GM12878 (cell line): ENCODE measurements at regions not wholly inside any gene's neighbourhood (a gene's known extent, or its start where the extent isn't known, plus 50 kb on each side); places are given as distances from the start of the nearest gene placed in this dataset.
A peak's percentile ranks its signal among the peaks of the same experiment; 100 is the strongest.

Experiments used
- ATAC-seq: fragments of 200-7000 bp; cut with Tn5 transposase; 3 replicates; pipeline ENCODE4 v1.9.1; 2020; ENCODE audit warnings: mild to moderate bottlenecking, moderate library complexity
- BruUV-seq: library from RNA; stranded (reverse); fragments of 400-500 nt; replicated peaks from 2 replicates; lab custom pipeline; 2021; lab: Mats Ljungman, UMichigan
- CTCF ChIA-PET: fragments of 300-600 bp; sonication (Branson Sonifier 250); formaldehyde crosslinking; extraction: SDS; loops from one replicate; lab custom pipeline; 2021; ENCODE audit warnings: inconsistent platforms; lab: Yijun Ruan, JAX
- POLR2A ChIA-PET: fragments of 350-600 bp; formaldehyde crosslinking; extraction: SDS; loops from one replicate; lab custom pipeline; 2021; ENCODE audit warnings: inconsistent platforms; lab: Charles Lee
- RAD21 ChIA-PET: fragments of 300-600 bp; sonication (Branson Sonifier 250); formaldehyde crosslinking; loops from one replicate; lab custom pipeline; 2023; ENCODE audit warnings: antibody characterized with exemption; ENCODE audit not compliant: unreplicated experiment; lab: Charles Lee
- SMC1A ChIA-PET: fragments of 300-600 bp; sonication (Branson Sonifier 250); formaldehyde crosslinking; loops from one replicate; lab custom pipeline; 2023; ENCODE audit not compliant: unreplicated experiment, uncharacterized antibody; lab: Charles Lee
- DNase-seq: peaks from one replicate; pipeline ENCODE4 v3.0.0-alpha.2; 2011; ENCODE audit warnings: low read depth, low spot score
- FAIRE-seq: peaks from 3 replicates; lab custom pipeline; 2011; peaks lifted over from hg19 to GRCh38; lab: Jason Lieb, UNC
- H2AFZ ChIP-seq: 2 replicates; pipeline ENCODE4 v1.6.0; 2011; ENCODE audit warnings: low read depth, low read length, control low read depth; ENCODE audit not compliant: control insufficient read depth
- H3K27ac ChIP-seq: 2 replicates; pipeline ENCODE4 v1.5.1; 2011; ENCODE audit warnings: control low read depth; ENCODE audit not compliant: control insufficient read depth, insufficient read depth
- H3K27me3 ChIP-seq, 2 experiments: replicated peaks in 1 of 2; 2 replicates each; pipeline versions ENCODE4 v1.6.0 to v1.6.1; 2011; ENCODE audit warnings: low read length in 1 of 2; ENCODE audit not compliant: control insufficient read depth in 2 of 2, insufficient read depth in 2 of 2
- H3K36me3 ChIP-seq, 2 experiments: 2 replicates each; pipeline ENCODE4 v1.5.1; 2011; ENCODE audit warnings: low read length in 1 of 2; ENCODE audit not compliant: control insufficient read depth in 2 of 2, insufficient read depth in 2 of 2
- H3K4me1 ChIP-seq: 2 replicates; pipeline ENCODE4 v1.6.1; 2011; ENCODE audit warnings: mild to moderate bottlenecking, low read length, moderate library complexity, mixed read lengths; ENCODE audit not compliant: control insufficient read depth, insufficient read depth
- H3K4me2 ChIP-seq: 2 replicates; pipeline ENCODE4 v1.6.0; 2011; ENCODE audit warnings: control low read depth; ENCODE audit not compliant: control insufficient read depth, insufficient read depth
- H3K4me3 ChIP-seq: fragments of 200-600 bp; sonication (generic); 2 replicates; pipeline ENCODE4 v1.5.1; 2016
- H3K79me2 ChIP-seq: 2 replicates; pipeline ENCODE4 v1.6.0; 2011; ENCODE audit warnings: low read length; ENCODE audit not compliant: control insufficient read depth, insufficient read depth
- H3K9ac ChIP-seq: 2 replicates; pipeline ENCODE4 v1.8.0; 2011; ENCODE audit warnings: low read length, control low read depth, mixed read lengths; ENCODE audit not compliant: control insufficient read depth, insufficient read depth
- H3K9me3 ChIP-seq: replicated peaks from 3 replicates; pipeline ENCODE4 v1.5.1; 2011; ENCODE audit warnings: mild to moderate bottlenecking, low read length; ENCODE audit not compliant: control insufficient read depth, insufficient read depth
- H4K20me1 ChIP-seq: 2 replicates; pipeline ENCODE4 v1.6.0; 2011; ENCODE audit not compliant: control insufficient read depth, insufficient read depth
- LARP7 ChIP-seq: fragments of 450-650 bp; IDR thresholded peaks from 2 replicates; pipeline ENCODE4 v1.6.1; 2017; ENCODE audit warnings: mild to moderate bottlenecking
- WGBS: methylation state at CpG from one replicate; pipeline ENCODE4 v1.1.6; 2016; ENCODE audit warnings: low lambda C conversion rate; ENCODE audit not compliant: insufficient replicate concordance, insufficient coverage; ENCODE audit errors: missing lambda C conversion rate; 5-methylcytosine and 5-hydroxymethylcytosine counted together
- in situ Hi-C: fragments of 300-500 bp; cut with MboI; formaldehyde crosslinking; loops from 9 replicates; pipeline ENCODE4 v1.14.3; 2018; ENCODE audit warnings: mixed read lengths
- intact Hi-C: fragments of 100-400 bp; cut with micrococcal nuclease; formaldehyde crosslinking; loops from one replicate; pipeline ENCODE4 v1.14.2; 2022; ENCODE audit not compliant: unreplicated experiment
- TF ChIP-seq, protein P1 (sequence below): IDR thresholded peaks from 2 replicates; pipeline ENCODE4 v1.6.1; 2012; ENCODE audit warnings: low read depth, low read length, improper control_type of control experiment
- TF ChIP-seq, protein P2 (sequence below): fragments of 450-650 bp; formaldehyde crosslinking; IDR thresholded peaks from 2 replicates; pipeline ENCODE4 v1.4.0; 2022; ENCODE audit warnings: mild to moderate bottlenecking, moderate library complexity
- TF ChIP-seq, protein P3 (sequence below): fragments of 450-650 bp; formaldehyde crosslinking; IDR thresholded peaks from 2 replicates; pipeline ENCODE4 v1.5.0; 2022; ENCODE audit warnings: mild to moderate bottlenecking, missing genetic modification characterization
- TF ChIP-seq, protein P4 (sequence below): IDR thresholded peaks from 2 replicates; pipeline ENCODE4 v1.6.1; 2011; ENCODE audit warnings: mild to moderate bottlenecking, low read depth, low read length, moderate library complexity; ENCODE audit not compliant: insufficient replicate concordance
- TF ChIP-seq, protein P5 (sequence below): IDR thresholded peaks from 2 replicates; pipeline ENCODE4 v1.6.1; 2011; ENCODE audit warnings: borderline replicate concordance, low read depth, mild to moderate bottlenecking, moderate library complexity, low read length; ENCODE audit not compliant: insufficient read depth, poor library complexity, severe bottlenecking
- TF ChIP-seq, protein P6 (sequence below): fragments of 450-650 bp; IDR thresholded peaks from 2 replicates; pipeline ENCODE4 v1.6.1; 2014; ENCODE audit warnings: mild to moderate bottlenecking

DNA sequence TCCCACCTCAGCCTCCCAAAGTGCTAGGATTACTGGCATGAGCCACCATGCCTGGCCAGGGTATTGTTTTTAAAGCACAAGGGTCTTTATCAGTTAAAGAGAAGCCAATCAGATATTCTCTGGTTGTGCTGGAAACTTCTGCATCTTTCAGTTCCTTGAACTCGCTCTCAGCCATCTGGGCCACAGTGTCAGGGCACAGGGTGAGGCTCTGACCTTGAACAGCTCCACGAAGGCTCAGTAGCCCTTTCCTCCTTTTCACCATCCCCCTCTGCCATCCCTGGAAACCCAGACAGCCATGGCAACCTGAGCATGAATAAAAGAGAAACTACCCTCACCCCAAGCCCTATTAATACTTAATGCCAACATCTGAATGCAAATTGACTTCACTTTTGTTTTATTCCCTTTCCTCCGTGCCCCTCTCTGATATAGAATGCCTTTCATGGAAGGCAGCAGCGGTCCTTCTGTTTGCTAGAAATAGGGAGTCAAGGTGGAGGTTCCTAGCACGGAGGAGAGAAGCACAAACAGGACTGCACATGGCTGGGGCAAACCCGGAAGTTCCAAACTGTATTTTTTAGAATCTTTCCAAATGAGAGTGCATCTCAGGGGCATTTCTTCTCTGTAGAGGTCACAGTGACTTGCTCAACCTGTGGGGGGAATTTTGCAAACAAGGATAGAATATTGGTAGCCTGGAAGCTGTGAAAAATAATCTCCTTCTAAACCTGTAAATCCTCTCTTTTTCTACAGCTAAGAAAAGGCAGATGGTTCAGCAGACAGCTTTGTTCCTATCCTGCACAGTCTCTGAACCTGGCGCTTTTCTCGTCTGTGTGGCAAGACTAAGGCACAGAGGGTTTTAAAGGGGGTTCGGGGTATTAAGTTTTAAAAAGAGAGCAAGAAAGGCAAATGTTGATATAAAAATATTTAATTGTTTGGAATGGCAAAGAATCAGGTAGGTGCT lies 176.4 kb upstream of the RREB1 start (continued):
- TF ChIP-seq, protein P1, sequence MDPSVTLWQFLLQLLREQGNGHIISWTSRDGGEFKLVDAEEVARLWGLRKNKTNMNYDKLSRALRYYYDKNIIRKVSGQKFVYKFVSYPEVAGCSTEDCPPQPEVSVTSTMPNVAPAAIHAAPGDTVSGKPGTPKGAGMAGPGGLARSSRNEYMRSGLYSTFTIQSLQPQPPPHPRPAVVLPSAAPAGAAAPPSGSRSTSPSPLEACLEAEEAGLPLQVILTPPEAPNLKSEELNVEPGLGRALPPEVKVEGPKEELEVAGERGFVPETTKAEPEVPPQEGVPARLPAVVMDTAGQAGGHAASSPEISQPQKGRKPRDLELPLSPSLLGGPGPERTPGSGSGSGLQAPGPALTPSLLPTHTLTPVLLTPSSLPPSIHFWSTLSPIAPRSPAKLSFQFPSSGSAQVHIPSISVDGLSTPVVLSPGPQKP, result 0 out of 2 replicates have a peak, but pooled peaks have one; percentile 29
- TF ChIP-seq, all 136 proteins: peak for 5

DNA sequence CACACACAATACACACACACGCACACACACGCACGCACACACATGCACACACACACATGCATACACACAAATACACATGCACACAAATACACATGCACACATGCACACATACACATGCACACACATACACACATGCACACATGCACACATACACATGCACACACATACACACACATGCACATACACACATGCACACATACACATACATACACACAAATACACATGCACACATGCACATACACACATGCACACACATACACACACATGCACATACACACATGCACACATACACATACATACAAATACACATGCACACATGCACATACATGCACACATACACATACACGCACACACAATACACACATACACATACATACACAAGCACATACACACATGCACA lies 175.4 kb upstream of the RREB1 start:
- 80% methylated on average over 4 of the region's 4 CpGs for WGBS
- intact Hi-C loops, result no loop called here
- SMC1A ChIA-PET, result interaction anchor here (1.2 kb wide), 1 partner anchor 155 kb away, joined by 3 read pairs; no protein-coding TSS in a partner anchor
- peak; percentile 90 for FAIRE-seq
- DNase-seq, result no peak
- Histone ChIP-seq H3K4me1 (peaks cover 13% of the 10 kb centered on the region), H3K27me3 (no peaks in the 10 kb centered on the region), H3K9me3 (no peaks in the 10 kb centered on the region), H3K4me3 (no peak overlapping the region), H3K9ac (no peak overlapping the region), H3K36me3 (no peaks in the 10 kb centered on the region), H3K4me2 (no peak overlapping the region), H4K20me1 (no peaks in the 10 kb centered on the region), H2AFZ (no peak overlapping the region), H3K27ac (no peak overlapping the region), H3K79me2 (no peaks in the 10 kb centered on the region)
- RAD21 ChIA-PET, result no interaction called here
- no peak for ATAC-seq
- CTCF ChIA-PET, result no interaction called here
- BruUV-seq, result no TSS peak
- in situ Hi-C loops, result no loop called here
- POLR2A ChIA-PET, result interaction anchor here (1.0 kb wide), 1 partner anchor 176 kb away, joined by 3 read pairs; no protein-coding TSS in a partner anchor
- TF ChIP-seq, protein P2, sequence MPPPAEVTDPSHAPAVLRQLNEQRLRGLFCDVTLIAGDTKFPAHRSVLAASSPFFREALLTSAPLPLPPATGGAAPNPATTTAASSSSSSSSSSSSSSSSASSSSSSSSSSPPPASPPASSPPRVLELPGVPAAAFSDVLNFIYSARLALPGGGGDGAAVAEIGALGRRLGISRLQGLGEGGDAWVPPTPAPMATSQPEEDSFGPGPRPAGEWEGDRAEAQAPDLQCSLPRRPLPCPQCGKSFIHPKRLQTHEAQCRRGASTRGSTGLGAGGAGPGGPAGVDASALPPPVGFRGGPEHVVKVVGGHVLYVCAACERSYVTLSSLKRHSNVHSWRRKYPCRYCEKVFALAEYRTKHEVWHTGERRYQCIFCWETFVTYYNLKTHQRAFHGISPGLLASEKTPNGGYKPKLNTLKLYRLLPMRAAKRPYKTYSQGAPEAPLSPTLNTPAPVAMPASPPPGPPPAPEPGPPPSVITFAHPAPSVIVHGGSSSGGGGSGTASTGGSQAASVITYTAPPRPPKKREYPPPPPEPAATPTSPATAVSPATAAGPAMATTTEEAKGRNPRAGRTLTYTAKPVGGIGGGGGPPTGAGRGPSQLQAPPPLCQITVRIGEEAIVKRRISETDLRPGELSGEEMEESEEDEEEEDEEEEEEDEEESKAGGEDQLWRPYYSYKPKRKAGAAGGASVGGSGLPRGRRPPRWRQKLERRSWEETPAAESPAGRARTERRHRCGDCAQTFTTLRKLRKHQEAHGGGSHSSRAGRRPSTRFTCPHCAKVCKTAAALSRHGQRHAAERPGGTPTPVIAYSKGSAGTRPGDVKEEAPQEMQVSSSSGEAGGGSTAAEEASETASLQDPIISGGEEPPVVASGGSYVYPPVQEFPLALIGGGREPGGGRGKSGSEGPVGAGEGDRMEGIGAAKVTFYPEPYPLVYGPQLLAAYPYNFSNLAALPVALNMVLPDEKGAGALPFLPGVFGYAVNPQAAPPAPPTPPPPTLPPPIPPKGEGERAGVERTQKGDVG (CRISPR knock-in tag), result no peak
- TF ChIP-seq, protein P3, sequence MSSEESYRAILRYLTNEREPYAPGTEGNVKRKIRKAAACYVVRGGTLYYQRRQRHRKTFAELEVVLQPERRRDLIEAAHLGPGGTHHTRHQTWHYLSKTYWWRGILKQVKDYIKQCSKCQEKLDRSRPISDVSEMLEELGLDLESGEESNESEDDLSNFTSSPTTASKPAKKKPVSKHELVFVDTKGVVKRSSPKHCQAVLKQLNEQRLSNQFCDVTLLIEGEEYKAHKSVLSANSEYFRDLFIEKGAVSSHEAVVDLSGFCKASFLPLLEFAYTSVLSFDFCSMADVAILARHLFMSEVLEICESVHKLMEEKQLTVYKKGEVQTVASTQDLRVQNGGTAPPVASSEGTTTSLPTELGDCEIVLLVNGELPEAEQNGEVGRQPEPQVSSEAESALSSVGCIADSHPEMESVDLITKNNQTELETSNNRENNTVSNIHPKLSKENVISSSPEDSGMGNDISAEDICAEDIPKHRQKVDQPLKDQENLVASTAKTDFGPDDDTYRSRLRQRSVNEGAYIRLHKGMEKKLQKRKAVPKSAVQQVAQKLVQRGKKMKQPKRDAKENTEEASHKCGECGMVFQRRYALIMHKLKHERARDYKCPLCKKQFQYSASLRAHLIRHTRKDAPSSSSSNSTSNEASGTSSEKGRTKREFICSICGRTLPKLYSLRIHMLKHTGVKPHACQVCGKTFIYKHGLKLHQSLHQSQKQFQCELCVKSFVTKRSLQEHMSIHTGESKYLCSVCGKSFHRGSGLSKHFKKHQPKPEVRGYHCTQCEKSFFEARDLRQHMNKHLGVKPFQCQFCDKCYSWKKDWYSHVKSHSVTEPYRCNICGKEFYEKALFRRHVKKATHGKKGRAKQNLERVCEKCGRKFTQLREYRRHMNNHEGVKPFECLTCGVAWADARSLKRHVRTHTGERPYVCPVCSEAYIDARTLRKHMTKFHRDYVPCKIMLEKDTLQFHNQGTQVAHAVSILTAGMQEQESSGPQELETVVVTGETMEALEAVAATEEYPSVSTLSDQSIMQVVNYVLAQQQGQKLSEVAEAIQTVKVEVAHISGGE, result no peak
- TF ChIP-seq, protein P4, sequence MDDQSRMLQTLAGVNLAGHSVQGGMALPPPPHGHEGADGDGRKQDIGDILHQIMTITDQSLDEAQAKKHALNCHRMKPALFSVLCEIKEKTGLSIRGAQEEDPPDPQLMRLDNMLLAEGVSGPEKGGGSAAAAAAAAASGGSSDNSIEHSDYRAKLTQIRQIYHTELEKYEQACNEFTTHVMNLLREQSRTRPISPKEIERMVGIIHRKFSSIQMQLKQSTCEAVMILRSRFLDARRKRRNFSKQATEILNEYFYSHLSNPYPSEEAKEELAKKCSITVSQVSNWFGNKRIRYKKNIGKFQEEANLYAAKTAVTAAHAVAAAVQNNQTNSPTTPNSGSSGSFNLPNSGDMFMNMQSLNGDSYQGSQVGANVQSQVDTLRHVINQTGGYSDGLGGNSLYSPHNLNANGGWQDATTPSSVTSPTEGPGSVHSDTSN, result peak; percentile 41
- no peak for TF ChIP-seq LARP7
- TF ChIP-seq, protein P5, sequence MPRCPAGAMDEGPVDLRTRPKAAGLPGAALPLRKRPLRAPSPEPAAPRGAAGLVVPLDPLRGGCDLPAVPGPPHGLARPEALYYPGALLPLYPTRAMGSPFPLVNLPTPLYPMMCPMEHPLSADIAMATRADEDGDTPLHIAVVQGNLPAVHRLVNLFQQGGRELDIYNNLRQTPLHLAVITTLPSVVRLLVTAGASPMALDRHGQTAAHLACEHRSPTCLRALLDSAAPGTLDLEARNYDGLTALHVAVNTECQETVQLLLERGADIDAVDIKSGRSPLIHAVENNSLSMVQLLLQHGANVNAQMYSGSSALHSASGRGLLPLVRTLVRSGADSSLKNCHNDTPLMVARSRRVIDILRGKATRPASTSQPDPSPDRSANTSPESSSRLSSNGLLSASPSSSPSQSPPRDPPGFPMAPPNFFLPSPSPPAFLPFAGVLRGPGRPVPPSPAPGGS, result peak; percentile 53
- TF ChIP-seq, protein P6, sequence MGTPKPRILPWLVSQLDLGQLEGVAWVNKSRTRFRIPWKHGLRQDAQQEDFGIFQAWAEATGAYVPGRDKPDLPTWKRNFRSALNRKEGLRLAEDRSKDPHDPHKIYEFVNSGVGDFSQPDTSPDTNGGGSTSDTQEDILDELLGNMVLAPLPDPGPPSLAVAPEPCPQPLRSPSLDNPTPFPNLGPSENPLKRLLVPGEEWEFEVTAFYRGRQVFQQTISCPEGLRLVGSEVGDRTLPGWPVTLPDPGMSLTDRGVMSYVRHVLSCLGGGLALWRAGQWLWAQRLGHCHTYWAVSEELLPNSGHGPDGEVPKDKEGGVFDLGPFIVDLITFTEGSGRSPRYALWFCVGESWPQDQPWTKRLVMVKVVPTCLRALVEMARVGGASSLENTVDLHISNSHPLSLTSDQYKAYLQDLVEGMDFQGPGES, result no peak
